GM12878 (cell line): ENCODE measurements at regions not wholly inside any gene's neighbourhood (a gene's known extent, or its start where the extent isn't known, plus 50 kb on each side); places are given as distances from the start of the nearest gene placed in this dataset.

Experiments
- CHD2 ChIP-seq: IDR thresholded peaks from 2 replicates; pipeline ENCODE4 v1.6.1; 2011; ENCODE audit warnings: low read depth, low read length, improper control_type of control experiment, borderline replicate concordance
- EP300 ChIP-seq, 2 experiments: fragments of 150-350 bp in 1 of 2; IDR thresholded peaks; 2 replicates each; pipeline ENCODE4 v1.6.1; 2011 to 2012; ENCODE audit warnings: low read depth in 2 of 2, low read length in 2 of 2, borderline replicate concordance in 1 of 2, improper control_type of control experiment in 1 of 2, inconsistent platforms in 1 of 2; ENCODE audit not compliant: control insufficient read depth in 1 of 2
- PBX3 ChIP-seq: IDR thresholded peaks from 2 replicates; pipeline ENCODE4 v1.6.1; 2011; ENCODE audit warnings: mild to moderate bottlenecking, low read depth, low read length, moderate library complexity; ENCODE audit not compliant: insufficient replicate concordance
- TAF1 ChIP-seq: IDR thresholded peaks from 2 replicates; pipeline ENCODE4 v1.6.1; 2011; ENCODE audit warnings: mild to moderate bottlenecking, low read depth, low read length, borderline replicate concordance
- ZNF274 ChIP-seq: IDR thresholded peaks from one replicate; pipeline ENCODE4 v1.8.0; 2011; ENCODE audit not compliant: insufficient read length, insufficient read depth

GRCh38 chr14:71733210-71733883 lies 198.9 kb upstream of the RGS6 start:
- TF ChIP-seq EP300 (IDR thresholded peaks at IDR 0.05; ENCODE audit: borderline replicate concordance in 1 of 2, control insufficient read depth in 1 of 2, low read depth in 2 of 2, low read length in 2 of 2) (no peak), TAF1 (no peak), ZNF274 (no peak), CHD2 (no peak), PBX3 (no peak)
